ENCODE measurements at regions not wholly inside any gene's neighbourhood (a gene's known extent, or its start where the extent isn't known, plus 50 kb on each side); places are given as distances from the start of the nearest gene placed in this dataset.
"Not testable (repeated sequence)": the region's sequence is repeated elsewhere in the genome, so short reads cannot be mapped to it uniquely, and the experiment has no call there.

GRCh38 chr17:68133346-68134045 lies 98.0 kb downstream of the KPNA2 start:
- Histone ChIP-seq H3K4me3 (no peak overlapping the region), H3K9me3 (no peaks in the 10 kb centered on the region), H3K36me3 (no peaks in the 10 kb centered on the region), H3K27me3 (no peaks in the 10 kb centered on the region)
- no peak for DNase-seq

- DNase-seq = no peak
- Histone ChIP-seq H3K27me3 (no peaks in the 10 kb centered on the region), H3K36me3 (no peaks in the 10 kb centered on the region), H3K9me3 (no peaks in the 10 kb centered on the region), H3K4me3 (no peak overlapping the region)
Observed at GRCh38 chr17:68134046-68134637, 98.6 kb downstream of the KPNA2 start.

GRCh38 chr17:68134731-68135130 lies 99.2 kb downstream of the KPNA2 start:
- H3K27me3 ChIP-seq = no peaks in the 10 kb centered on the region
- H3K9me3 ChIP-seq = no peaks in the 10 kb centered on the region
- no peak for DNase-seq
- no peak overlapping the region for H3K4me3 ChIP-seq
- H3K36me3 ChIP-seq = no peaks in the 10 kb centered on the region

GRCh38 chr17:68135141-68135887 lies 99.8 kb downstream of the KPNA2 start:
- Histone ChIP-seq H3K4me3 (no peak overlapping the region), H3K9me3 (no peaks in the 10 kb centered on the region)
- DNase-seq = no peak

GRCh38 chr17:68141050-68141449 lies 105.5 kb downstream of the KPNA2 start:
- Histone ChIP-seq H3K27me3 (no peaks in the 10 kb centered on the region), H3K36me3 (no peaks in the 10 kb centered on the region), H3K4me3 (no peak overlapping the region), H3K9me3 (no peaks in the 10 kb centered on the region)
- DNase-seq = no peak

More at GRCh38 chr17:68135141-68135887, 99.8 kb downstream of the KPNA2 start:
- no peaks in the 10 kb centered on the region for H3K36me3 ChIP-seq
- H3K27me3 ChIP-seq = no peaks in the 10 kb centered on the region

- Histone ChIP-seq H3K36me3 (no peaks in the 10 kb centered on the region), H3K9me3 (no peaks in the 10 kb centered on the region), H3K4me3 (no peak overlapping the region), H3K27me3 (no peaks in the 10 kb centered on the region)
- DNase-seq = no peak
Observed at GRCh38 chr17:68142595-68142994, 105.2 kb upstream of the AMZ2 start.

- no peaks in the 10 kb centered on the region for H3K36me3 ChIP-seq
- no peaks in the 10 kb centered on the region for H3K9me3 ChIP-seq
- no peak overlapping the region for H3K4me3 ChIP-seq
- H3K27me3 ChIP-seq = no peaks in the 10 kb centered on the region
- no peak for DNase-seq
Observed at GRCh38 chr17:68143425-68143824, 104.4 kb upstream of the AMZ2 start.

- DNase-seq = no peak
- H3K27me3 ChIP-seq = no peaks in the 10 kb centered on the region
- no peak overlapping the region for H3K4me3 ChIP-seq
- no peaks in the 10 kb centered on the region for H3K9me3 ChIP-seq
- no peaks in the 10 kb centered on the region for H3K36me3 ChIP-seq
Observed at GRCh38 chr17:68145088-68145487, 102.8 kb upstream of the AMZ2 start.

- no peak for DNase-seq
- Histone ChIP-seq H3K9me3 (no peaks in the 10 kb centered on the region), H3K27me3 (no peaks in the 10 kb centered on the region), H3K4me3 (no peak overlapping the region), H3K36me3 (no peaks in the 10 kb centered on the region)
Observed at GRCh38 chr17:68148936-68149335, 98.9 kb upstream of the AMZ2 start.

- H3K9me3 ChIP-seq = no peaks in the 10 kb centered on the region
- H3K27me3 ChIP-seq = no peaks in the 10 kb centered on the region
- no peak for DNase-seq
Observed at GRCh38 chr17:68152161-68152571, 95.7 kb upstream of the AMZ2 start.

GRCh38 chr17:68155692-68156091 lies 92.2 kb upstream of the AMZ2 start:
- Histone ChIP-seq H3K9me3 (no peaks in the 10 kb centered on the region), H3K4me3 (no peak overlapping the region), H3K36me3 (no peaks in the 10 kb centered on the region), H3K27me3 (no peaks in the 10 kb centered on the region)
- DNase-seq = no peak

More at GRCh38 chr17:68152161-68152571, 95.7 kb upstream of the AMZ2 start:
- Histone ChIP-seq H3K36me3 (no peaks in the 10 kb centered on the region), H3K4me3 (no peak overlapping the region)

- no peaks in the 10 kb centered on the region for H3K36me3 ChIP-seq
- no peaks in the 10 kb centered on the region for H3K9me3 ChIP-seq
- no peaks in the 10 kb centered on the region for H3K27me3 ChIP-seq
- H3K4me3 ChIP-seq = no peak overlapping the region
- DNase-seq = no peak
Observed at GRCh38 chr17:68161644-68162428, 86.0 kb upstream of the AMZ2 start.

- H3K4me3 ChIP-seq, H3K36me3 ChIP-seq, H3K9me3 ChIP-seq, H3K27me3 ChIP-seq, DNase-seq: not testable (repeated sequence)
Observed at GRCh38 chr17:68168273-68169164, 79.3 kb upstream of the AMZ2 start.

- not testable (repeated sequence) for H3K9me3 ChIP-seq, H3K4me3 ChIP-seq, DNase-seq, H3K27me3 ChIP-seq, H3K36me3 ChIP-seq
Observed at GRCh38 chr17:68169165-68169821, 78.5 kb upstream of the AMZ2 start.

GRCh38 chr17:68169840-68170239 lies 78.0 kb upstream of the AMZ2 start:
- Histone ChIP-seq H3K9me3 (no peaks in the 10 kb centered on the region), H3K27me3 (no peaks in the 10 kb centered on the region), H3K36me3 (no peaks in the 10 kb centered on the region), H3K4me3 (no peak overlapping the region)
- DNase-seq = no peak

GRCh38 chr17:68170246-68170645 lies 77.6 kb upstream of the AMZ2 start:
- DNase-seq = no peak
- no peak overlapping the region for H3K4me3 ChIP-seq
- H3K27me3 ChIP-seq = no peaks in the 10 kb centered on the region
- no peaks in the 10 kb centered on the region for H3K9me3 ChIP-seq
- no peaks in the 10 kb centered on the region for H3K36me3 ChIP-seq

Data from MG63 (cell line).